WTC11 (cell line): ENCODE measurements at regions not wholly inside any gene's neighbourhood (a gene's known extent, or its start where the extent isn't known, plus 50 kb on each side); places are given as distances from the start of the nearest gene placed in this dataset.

Source experiments
- ATAC-seq: fragments of 200-7000 bp; cut with Tn5 transposase; 2 replicates; pipeline ENCODE4 v1.10.0; 2021; ENCODE audit warnings: mild to moderate bottlenecking, moderate library complexity
- CTCF ChIA-PET: fragments of 300-600 bp; sonication (Branson Sonifier 250); formaldehyde crosslinking; loops from one replicate; lab custom pipeline; 2021; ENCODE audit warnings: antibody characterized with exemption; lab: Charles Lee
- POLR2A ChIA-PET: fragments of 350-600 bp; sonication (Branson Sonifier 250); formaldehyde crosslinking; loops from one replicate; lab custom pipeline; 2021; ENCODE audit warnings: antibody characterized with exemption; lab: Charles Lee
- DNase-seq: peaks from one replicate; pipeline ENCODE4 v3.0.0; 2021; ENCODE audit warnings: low spot score
- H3K27ac Mint-ChIP-seq: 2 replicates; pipeline ENCODE4 v1.8.0; 2021; ENCODE audit warnings: mixed read lengths
- H3K27me3 Mint-ChIP-seq: 2 replicates; pipeline ENCODE4 v1.8.0; 2021; ENCODE audit warnings: low read depth, mild to moderate bottlenecking, moderate library complexity, mixed read lengths
- H3K36me3 Mint-ChIP-seq: 2 replicates; pipeline ENCODE4 v1.8.0; 2021; ENCODE audit warnings: mixed read lengths
- H3K4me1 Mint-ChIP-seq: 2 replicates; pipeline ENCODE4 v1.8.0; 2022; ENCODE audit warnings: mixed read lengths
- H3K4me3 Mint-ChIP-seq: 2 replicates; pipeline ENCODE4 v1.8.0; 2021; ENCODE audit warnings: mild to moderate bottlenecking, moderate library complexity, mixed read lengths
- H3K9me3 Mint-ChIP-seq: 2 replicates; pipeline ENCODE4 v1.8.0; 2021; ENCODE audit warnings: mixed read lengths
- CREM ChIP-seq: sonication (generic); formaldehyde crosslinking; IDR thresholded peaks from 2 replicates; pipeline ENCODE4 v1.8.1; 2022; ENCODE audit warnings: mild to moderate bottlenecking, missing genetic modification reagents, moderate library complexity
- FOXP1 ChIP-seq: sonication (generic); formaldehyde crosslinking; IDR thresholded peaks from 2 replicates; pipeline ENCODE4 v1.8.0; 2022; ENCODE audit warnings: missing genetic modification reagents, mild to moderate bottlenecking, moderate library complexity, borderline replicate concordance
- GABPB1 ChIP-seq: sonication (generic); formaldehyde crosslinking; IDR thresholded peaks from 2 replicates; pipeline ENCODE4 v1.8.1; 2023; ENCODE audit warnings: mild to moderate bottlenecking, missing genetic modification reagents
- IRF2 ChIP-seq: sonication (generic); formaldehyde crosslinking; IDR thresholded peaks from 2 replicates; pipeline ENCODE4 v1.8.0; 2022; ENCODE audit warnings: low read depth, missing genetic modification reagents, borderline replicate concordance
- KAT7 ChIP-seq: sonication (generic); formaldehyde crosslinking; IDR thresholded peaks from 2 replicates; pipeline ENCODE4 v1.8.1; 2023; ENCODE audit warnings: missing genetic modification reagents, mild to moderate bottlenecking, borderline replicate concordance
- NFYB ChIP-seq: sonication (generic); formaldehyde crosslinking; conservative IDR thresholded peaks from 2 replicates; pipeline ENCODE4 v1.8.0; 2022; ENCODE audit warnings: low read depth, missing genetic modification reagents
- SMAD3 ChIP-seq: sonication (generic); formaldehyde crosslinking; IDR thresholded peaks from 2 replicates; pipeline ENCODE4 v1.8.0; 2022; ENCODE audit warnings: missing genetic modification reagents, mild to moderate bottlenecking, borderline replicate concordance
- TCF7 ChIP-seq: sonication (generic); formaldehyde crosslinking; IDR thresholded peaks from 2 replicates; pipeline ENCODE4 v1.8.0; 2022; ENCODE audit warnings: mild to moderate bottlenecking, low read depth, missing genetic modification reagents, moderate library complexity
- TEAD1 ChIP-seq: sonication (generic); formaldehyde crosslinking; IDR thresholded peaks from 2 replicates; pipeline ENCODE4 v1.8.0; 2022; ENCODE audit warnings: mild to moderate bottlenecking, missing genetic modification reagents
- ZBTB21 ChIP-seq: sonication (generic); formaldehyde crosslinking; IDR thresholded peaks from 2 replicates; pipeline ENCODE4 v1.8.1; 2023; ENCODE audit warnings: mild to moderate bottlenecking, missing genetic modification reagents, borderline replicate concordance
- ZNF396 ChIP-seq: fragments of 250-450 bp; sonication (Bioruptor Pico); IDR thresholded peaks from 2 replicates; pipeline ENCODE4 v1.8.0; 2021; ENCODE audit warnings: mild to moderate bottlenecking, moderate library complexity, borderline replicate concordance
- TF ChIP-seq, protein P1 (sequence below): sonication (generic); formaldehyde crosslinking; IDR thresholded peaks from 2 replicates; pipeline ENCODE4 v1.8.1; 2023; ENCODE audit warnings: mild to moderate bottlenecking, missing genetic modification reagents, moderate library complexity
- TF ChIP-seq, protein P2 (sequence below): sonication (generic); formaldehyde crosslinking; IDR thresholded peaks from 2 replicates; pipeline ENCODE4 v1.8.0; 2023; ENCODE audit warnings: missing genetic modification reagents, mild to moderate bottlenecking, borderline replicate concordance
- TF ChIP-seq, protein P3 (sequence below): sonication (generic); formaldehyde crosslinking; IDR thresholded peaks from 2 replicates; pipeline ENCODE4 v1.8.0; 2022; ENCODE audit warnings: mild to moderate bottlenecking, missing genetic modification reagents
- TF ChIP-seq, protein P4 (sequence below): sonication (generic); formaldehyde crosslinking; IDR thresholded peaks from 2 replicates; pipeline ENCODE4 v1.8.1; 2023; ENCODE audit warnings: mild to moderate bottlenecking, moderate library complexity, missing genetic modification reagents
- TF ChIP-seq, protein P5 (sequence below): fragments of 200-600 bp; IDR thresholded peaks from 2 replicates; pipeline ENCODE4 v1.8.0; 2022; ENCODE audit warnings: antibody characterized with exemption
- TF ChIP-seq, protein P6 (sequence below): sonication (generic); formaldehyde crosslinking; IDR thresholded peaks from 2 replicates; pipeline ENCODE4 v1.8.1; 2022; ENCODE audit warnings: mild to moderate bottlenecking, missing genetic modification reagents, moderate library complexity, borderline replicate concordance
- TF ChIP-seq, protein P7 (sequence below): sonication (generic); formaldehyde crosslinking; IDR thresholded peaks from 2 replicates; pipeline ENCODE4 v1.8.1; 2022; ENCODE audit warnings: low read depth, mild to moderate bottlenecking, moderate library complexity, missing genetic modification reagents, borderline replicate concordance

DNA sequence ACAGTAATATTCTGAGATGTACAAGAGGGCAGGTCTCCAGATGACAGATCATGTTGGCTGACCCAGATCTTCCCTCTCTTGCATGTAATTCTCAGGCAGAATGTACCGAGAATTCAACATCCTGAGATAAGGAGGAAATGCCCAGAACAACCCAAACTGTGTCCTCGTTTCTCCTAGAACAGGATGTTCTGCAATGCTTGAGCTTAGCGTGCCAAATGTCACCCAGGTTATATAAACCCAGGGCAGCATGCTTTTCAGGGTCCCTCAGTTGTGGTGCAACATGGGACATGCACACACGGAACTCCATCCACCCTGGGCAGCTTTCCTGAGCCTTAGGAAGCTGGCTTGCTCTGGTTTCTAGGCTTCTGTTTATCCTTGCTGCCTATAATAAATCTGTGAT lies 102.1 kb upstream of the CMC1 start (continued):
- TF ChIP-seq, protein P1, sequence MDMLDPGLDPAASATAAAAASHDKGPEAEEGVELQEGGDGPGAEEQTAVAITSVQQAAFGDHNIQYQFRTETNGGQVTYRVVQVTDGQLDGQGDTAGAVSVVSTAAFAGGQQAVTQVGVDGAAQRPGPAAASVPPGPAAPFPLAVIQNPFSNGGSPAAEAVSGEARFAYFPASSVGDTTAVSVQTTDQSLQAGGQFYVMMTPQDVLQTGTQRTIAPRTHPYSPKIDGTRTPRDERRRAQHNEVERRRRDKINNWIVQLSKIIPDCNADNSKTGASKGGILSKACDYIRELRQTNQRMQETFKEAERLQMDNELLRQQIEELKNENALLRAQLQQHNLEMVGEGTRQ (CRISPR knock-in tag) = no peak
- TF ChIP-seq TEAD1 (no peak), ZNF396 (CRISPR knock-in tag) (no peak), KAT7 (CRISPR knock-in tag) (no peak), GABPB1 (CRISPR knock-in tag) (no peak), SMAD3 (CRISPR knock-in tag) (no peak), TCF7 (CRISPR knock-in tag) (no peak), ZBTB21 (no peak)

DNA sequence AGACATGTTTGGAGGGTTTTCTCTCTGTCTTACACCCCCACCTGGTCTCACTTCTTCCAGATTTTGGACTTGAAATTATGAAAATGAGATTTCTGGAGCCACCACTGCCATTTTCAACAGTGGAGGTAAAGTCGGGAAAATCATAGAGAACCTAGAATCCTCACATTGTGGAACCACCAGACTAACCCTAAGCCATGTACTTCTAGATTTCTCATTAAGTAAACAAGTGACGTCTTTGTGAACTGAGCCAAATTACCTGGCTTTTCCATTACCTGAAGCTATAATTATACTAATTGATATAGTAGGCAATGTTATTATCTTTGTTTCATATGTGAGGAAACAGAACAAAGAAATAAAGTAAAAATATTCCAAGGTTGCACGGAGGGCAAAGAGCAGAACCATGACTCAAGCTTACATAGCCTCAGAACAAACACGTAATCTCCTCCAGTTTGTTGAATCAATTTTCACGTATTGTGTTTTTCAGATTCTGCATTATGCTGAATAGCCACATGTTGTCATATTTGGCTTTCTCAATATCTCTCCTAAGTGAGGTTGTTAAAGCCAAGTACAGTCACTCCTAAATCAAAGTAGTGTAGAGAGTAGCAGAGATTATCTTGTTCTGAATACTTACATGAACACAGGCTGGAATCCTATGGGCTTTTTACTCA lies 101.3 kb upstream of the CMC1 start:
- POLR2A ChIA-PET = no interaction called here
- Mint-ChIP-seq H3K4me1 (no peaks in the 10 kb centered on the region), H3K36me3 (no peaks in the 10 kb centered on the region)
- no peak for DNase-seq
- TF ChIP-seq GABPB1 (CRISPR knock-in tag) (0 out of 2 replicates have a peak, but pooled peaks have one; percentile 19), IRF2 (CRISPR knock-in tag) (no peak), NFYB (CRISPR knock-in tag) (no peak)
- TF ChIP-seq, protein P2, sequence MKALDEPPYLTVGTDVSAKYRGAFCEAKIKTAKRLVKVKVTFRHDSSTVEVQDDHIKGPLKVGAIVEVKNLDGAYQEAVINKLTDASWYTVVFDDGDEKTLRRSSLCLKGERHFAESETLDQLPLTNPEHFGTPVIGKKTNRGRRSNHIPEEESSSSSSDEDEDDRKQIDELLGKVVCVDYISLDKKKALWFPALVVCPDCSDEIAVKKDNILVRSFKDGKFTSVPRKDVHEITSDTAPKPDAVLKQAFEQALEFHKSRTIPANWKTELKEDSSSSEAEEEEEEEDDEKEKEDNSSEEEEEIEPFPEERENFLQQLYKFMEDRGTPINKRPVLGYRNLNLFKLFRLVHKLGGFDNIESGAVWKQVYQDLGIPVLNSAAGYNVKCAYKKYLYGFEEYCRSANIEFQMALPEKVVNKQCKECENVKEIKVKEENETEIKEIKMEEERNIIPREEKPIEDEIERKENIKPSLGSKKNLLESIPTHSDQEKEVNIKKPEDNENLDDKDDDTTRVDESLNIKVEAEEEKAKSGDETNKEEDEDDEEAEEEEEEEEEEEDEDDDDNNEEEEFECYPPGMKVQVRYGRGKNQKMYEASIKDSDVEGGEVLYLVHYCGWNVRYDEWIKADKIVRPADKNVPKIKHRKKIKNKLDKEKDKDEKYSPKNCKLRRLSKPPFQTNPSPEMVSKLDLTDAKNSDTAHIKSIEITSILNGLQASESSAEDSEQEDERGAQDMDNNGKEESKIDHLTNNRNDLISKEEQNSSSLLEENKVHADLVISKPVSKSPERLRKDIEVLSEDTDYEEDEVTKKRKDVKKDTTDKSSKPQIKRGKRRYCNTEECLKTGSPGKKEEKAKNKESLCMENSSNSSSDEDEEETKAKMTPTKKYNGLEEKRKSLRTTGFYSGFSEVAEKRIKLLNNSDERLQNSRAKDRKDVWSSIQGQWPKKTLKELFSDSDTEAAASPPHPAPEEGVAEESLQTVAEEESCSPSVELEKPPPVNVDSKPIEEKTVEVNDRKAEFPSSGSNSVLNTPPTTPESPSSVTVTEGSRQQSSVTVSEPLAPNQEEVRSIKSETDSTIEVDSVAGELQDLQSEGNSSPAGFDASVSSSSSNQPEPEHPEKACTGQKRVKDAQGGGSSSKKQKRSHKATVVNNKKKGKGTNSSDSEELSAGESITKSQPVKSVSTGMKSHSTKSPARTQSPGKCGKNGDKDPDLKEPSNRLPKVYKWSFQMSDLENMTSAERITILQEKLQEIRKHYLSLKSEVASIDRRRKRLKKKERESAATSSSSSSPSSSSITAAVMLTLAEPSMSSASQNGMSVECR = no peak
- TF ChIP-seq, all 79 proteins: peak for 1
- no peak for ATAC-seq
- CTCF ChIA-PET = no interaction called here
- Mint-ChIP-seq H3K9me3 (no peaks in the 10 kb centered on the region), H3K4me3 (no peak overlapping the region), H3K27ac (no peak overlapping the region), H3K27me3 (no peaks in the 10 kb centered on the region)

DNA sequence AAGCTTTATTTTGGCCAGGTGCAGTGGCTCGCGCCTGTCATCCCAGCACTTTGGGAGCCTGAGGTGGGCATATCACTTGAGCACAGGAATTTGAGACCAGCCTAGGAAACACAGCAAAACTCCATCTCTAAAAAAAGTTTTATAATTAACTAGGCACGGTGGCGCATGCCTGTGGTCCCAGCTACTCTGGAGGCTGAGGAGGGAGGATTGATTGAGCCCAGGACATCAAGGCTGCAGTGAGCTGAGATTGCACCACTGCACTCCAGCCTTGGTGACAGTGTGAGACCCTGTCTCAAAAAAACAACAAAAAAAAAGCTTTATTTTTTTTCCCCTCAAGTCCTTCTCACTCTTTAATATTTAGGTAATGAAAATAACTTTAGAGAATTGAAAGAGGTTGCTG lies 100.8 kb upstream of the CMC1 start:
- no peaks in the 10 kb centered on the region for H3K4me1 Mint-ChIP-seq
- no peaks in the 10 kb centered on the region for H3K9me3 Mint-ChIP-seq
- no peak for ATAC-seq
- H3K27ac Mint-ChIP-seq = no peak overlapping the region
- POLR2A ChIA-PET = no interaction called here
- no peak for DNase-seq
- no peaks in the 10 kb centered on the region for H3K36me3 Mint-ChIP-seq
- TF ChIP-seq, protein P3, sequence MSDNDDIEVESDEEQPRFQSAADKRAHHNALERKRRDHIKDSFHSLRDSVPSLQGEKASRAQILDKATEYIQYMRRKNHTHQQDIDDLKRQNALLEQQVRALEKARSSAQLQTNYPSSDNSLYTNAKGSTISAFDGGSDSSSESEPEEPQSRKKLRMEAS (CRISPR knock-in tag) = no peak
- TF ChIP-seq, protein P4, sequence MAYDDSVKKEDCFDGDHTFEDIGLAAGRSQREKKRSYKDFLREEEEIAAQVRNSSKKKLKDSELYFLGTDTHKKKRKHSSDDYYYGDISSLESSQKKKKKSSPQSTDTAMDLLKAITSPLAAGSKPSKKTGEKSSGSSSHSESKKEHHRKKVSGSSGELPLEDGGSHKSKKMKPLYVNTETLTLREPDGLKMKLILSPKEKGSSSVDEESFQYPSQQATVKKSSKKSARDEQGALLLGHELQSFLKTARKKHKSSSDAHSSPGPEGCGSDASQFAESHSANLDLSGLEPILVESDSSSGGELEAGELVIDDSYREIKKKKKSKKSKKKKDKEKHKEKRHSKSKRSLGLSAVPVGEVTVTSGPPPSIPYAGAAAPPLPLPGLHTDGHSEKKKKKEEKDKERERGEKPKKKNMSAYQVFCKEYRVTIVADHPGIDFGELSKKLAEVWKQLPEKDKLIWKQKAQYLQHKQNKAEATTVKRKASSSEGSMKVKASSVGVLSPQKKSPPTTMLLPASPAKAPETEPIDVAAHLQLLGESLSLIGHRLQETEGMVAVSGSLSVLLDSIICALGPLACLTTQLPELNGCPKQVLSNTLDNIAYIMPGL (CRISPR knock-in tag) = no peak
- no peak for TF ChIP-seq FOXP1
- TF ChIP-seq, protein P5, sequence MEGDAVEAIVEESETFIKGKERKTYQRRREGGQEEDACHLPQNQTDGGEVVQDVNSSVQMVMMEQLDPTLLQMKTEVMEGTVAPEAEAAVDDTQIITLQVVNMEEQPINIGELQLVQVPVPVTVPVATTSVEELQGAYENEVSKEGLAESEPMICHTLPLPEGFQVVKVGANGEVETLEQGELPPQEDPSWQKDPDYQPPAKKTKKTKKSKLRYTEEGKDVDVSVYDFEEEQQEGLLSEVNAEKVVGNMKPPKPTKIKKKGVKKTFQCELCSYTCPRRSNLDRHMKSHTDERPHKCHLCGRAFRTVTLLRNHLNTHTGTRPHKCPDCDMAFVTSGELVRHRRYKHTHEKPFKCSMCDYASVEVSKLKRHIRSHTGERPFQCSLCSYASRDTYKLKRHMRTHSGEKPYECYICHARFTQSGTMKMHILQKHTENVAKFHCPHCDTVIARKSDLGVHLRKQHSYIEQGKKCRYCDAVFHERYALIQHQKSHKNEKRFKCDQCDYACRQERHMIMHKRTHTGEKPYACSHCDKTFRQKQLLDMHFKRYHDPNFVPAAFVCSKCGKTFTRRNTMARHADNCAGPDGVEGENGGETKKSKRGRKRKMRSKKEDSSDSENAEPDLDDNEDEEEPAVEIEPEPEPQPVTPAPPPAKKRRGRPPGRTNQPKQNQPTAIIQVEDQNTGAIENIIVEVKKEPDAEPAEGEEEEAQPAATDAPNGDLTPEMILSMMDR = no peak
- TF ChIP-seq, protein P6, sequence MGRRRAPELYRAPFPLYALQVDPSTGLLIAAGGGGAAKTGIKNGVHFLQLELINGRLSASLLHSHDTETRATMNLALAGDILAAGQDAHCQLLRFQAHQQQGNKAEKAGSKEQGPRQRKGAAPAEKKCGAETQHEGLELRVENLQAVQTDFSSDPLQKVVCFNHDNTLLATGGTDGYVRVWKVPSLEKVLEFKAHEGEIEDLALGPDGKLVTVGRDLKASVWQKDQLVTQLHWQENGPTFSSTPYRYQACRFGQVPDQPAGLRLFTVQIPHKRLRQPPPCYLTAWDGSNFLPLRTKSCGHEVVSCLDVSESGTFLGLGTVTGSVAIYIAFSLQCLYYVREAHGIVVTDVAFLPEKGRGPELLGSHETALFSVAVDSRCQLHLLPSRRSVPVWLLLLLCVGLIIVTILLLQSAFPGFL = no peak
- TF ChIP-seq, protein P1 (CRISPR knock-in tag) = no peak
- TF ChIP-seq, protein P7, sequence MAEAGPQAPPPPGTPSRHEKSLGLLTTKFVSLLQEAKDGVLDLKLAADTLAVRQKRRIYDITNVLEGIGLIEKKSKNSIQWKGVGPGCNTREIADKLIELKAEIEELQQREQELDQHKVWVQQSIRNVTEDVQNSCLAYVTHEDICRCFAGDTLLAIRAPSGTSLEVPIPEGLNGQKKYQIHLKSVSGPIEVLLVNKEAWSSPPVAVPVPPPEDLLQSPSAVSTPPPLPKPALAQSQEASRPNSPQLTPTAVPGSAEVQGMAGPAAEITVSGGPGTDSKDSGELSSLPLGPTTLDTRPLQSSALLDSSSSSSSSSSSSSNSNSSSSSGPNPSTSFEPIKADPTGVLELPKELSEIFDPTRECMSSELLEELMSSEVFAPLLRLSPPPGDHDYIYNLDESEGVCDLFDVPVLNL = no peak
- TF ChIP-seq CREM (CRISPR knock-in tag) = no peak
- TF ChIP-seq ZBTB21 = no peak
- H3K27me3 Mint-ChIP-seq = no peaks in the 10 kb centered on the region
- CTCF ChIA-PET = no interaction called here
- no peak overlapping the region for H3K4me3 Mint-ChIP-seq
